ENCODE measurements at regions not wholly inside any gene's neighbourhood (a gene's known extent, or its start where the extent isn't known, plus 50 kb on each side); places are given as distances from the start of the nearest gene placed in this dataset.

- TF ChIP-seq CTCF (IDR thresholded peaks at IDR 0.05), result no peak
- no peak for TF ChIP-seq POLR2A (IDR thresholded peaks at IDR 0.05)
Measured at GRCh38 chr18:28712172-28712571, 535.2 kb upstream of the CDH2 start.
